Upper lobe of left lung (tissue), 6 donors: ENCODE measurements at regions not wholly inside any gene's neighbourhood (a gene's known extent, or its start where the extent isn't known, plus 50 kb on each side); places are given as distances from the start of the nearest gene placed in this dataset.

ENCODE experiments used
- ATAC-seq, 2 donors: fragments of 200-7000 bp; cut with Tn5 transposase; one replicate each; pipeline ENCODE4 v1.9.1; 2022; ENCODE audit warnings: mild to moderate bottlenecking in 2 of 2, moderate library complexity in 2 of 2; ENCODE audit not compliant: low FRiP score in 2 of 2
- DNase-seq, 2 donors: peaks; one replicate each; pipeline ENCODE4 v3.0.0-alpha.2; 2019 to 2020
- H3K27ac ChIP-seq, 4 donors: fragments of 200-600 bp; sonication (generic); one replicate each; pipeline ENCODE4 v1.5.1; 2016 to 2019
- H3K27me3 ChIP-seq, 4 donors: fragments of 200-600 bp; sonication (generic); one replicate each; pipeline ENCODE4 v1.5.1; 2017 to 2019
- H3K36me3 ChIP-seq, 4 donors: fragments of 200-600 bp; sonication (generic); one replicate each; pipeline ENCODE4 v1.5.1; 2016 to 2019
- H3K4me1 ChIP-seq, 4 donors: fragments of 200-600 bp; sonication (generic); one replicate each; pipeline ENCODE4 v1.5.1; 2018 to 2019
- H3K4me3 ChIP-seq, 4 donors: fragments of 200-600 bp; sonication (generic); one replicate each; pipeline ENCODE4 v1.5.1; 2017 to 2019; ENCODE audit warnings: mild to moderate bottlenecking in 2 of 4, moderate library complexity in 1 of 4
- H3K9me3 ChIP-seq, 4 donors: fragments of 200-600 bp; sonication (generic); one replicate each; pipeline ENCODE4 v1.5.1; 2018 to 2019
- CTCF ChIP-seq, 6 experiments: fragments of 450-650 bp in 4 of 6; fragments of 200-600 bp in 2 of 6; sonication (generic) in 2 of 6; IDR thresholded peaks; one replicate each; pipeline ENCODE4 v1.5.1; 2016 to 2019; ENCODE audit warnings: antibody characterized with exemption in 6 of 6
- EP300 ChIP-seq, 4 donors: sonication (generic); formaldehyde crosslinking; IDR thresholded peaks; one replicate each; pipeline ENCODE4 v1.5.1; 2017; ENCODE audit warnings: antibody characterized with exemption in 4 of 4, control low read depth in 2 of 4
- POLR2A ChIP-seq, 4 donors: fragments of 450-650 bp; IDR thresholded peaks; one replicate each; pipeline ENCODE4 v1.5.1; 2016 to 2017; ENCODE audit warnings: antibody characterized with exemption in 4 of 4, mild to moderate bottlenecking in 2 of 4
- POLR2AphosphoS5 ChIP-seq, 2 donors: sonication (generic); formaldehyde crosslinking; IDR thresholded peaks; one replicate each; pipeline ENCODE4 v1.5.1; 2017; ENCODE audit warnings: antibody characterized with exemption in 2 of 2
- WGBS, 2 donors: methylation state at CpG; one replicate each; pipeline ENCODE4 v1.1.5; 2017 to 2018; 5-methylcytosine and 5-hydroxymethylcytosine counted together
- donor health status: DM: no; HTN: no; CAD: no; lungs with moderate emphysema.
- donor health status: DM: no; HTN: yes; CAD: no; lungs with severe emphysema.

- H3K27me3 ChIP-seq, result no peaks in the 10 kb centered on the region
- WGBS, 2 donors, result 91 to 94% methylated on average over 2 of the region's 2 CpGs
- no peak for TF ChIP-seq CTCF (IDR thresholded peaks at IDR 0.05)
- no peak for TF ChIP-seq POLR2AphosphoS5 (IDR thresholded peaks at IDR 0.05)
- ATAC-seq (no peak), DNase-seq (no peak)
- peaks cover 0 to 13% (median 3%) of the 10 kb centered on the region in 4 donors for H3K9me3 ChIP-seq
- no peaks in the 10 kb centered on the region for H3K4me1 ChIP-seq
- no peaks in the 10 kb centered on the region for H3K36me3 ChIP-seq
- no peak overlapping the region for H3K27ac ChIP-seq
- no peak overlapping the region for H3K4me3 ChIP-seq
These were observed 1332.3 kb downstream of the CDH11 start for GRCh38 chr16:63789603-63790002.

- Histone ChIP-seq H3K36me3 (no peaks in the 10 kb centered on the region), H3K27me3 (no peaks in the 10 kb centered on the region), H3K4me3 (no peak overlapping the region), H3K27ac (no peak overlapping the region), H3K4me1 (no peaks in the 10 kb centered on the region), H3K9me3 (peaks cover 0 to 13% (median 3%) of the 10 kb centered on the region in 4 donors)
- ATAC-seq (no peak), DNase-seq (no peak)
- TF ChIP-seq POLR2AphosphoS5 (IDR thresholded peaks at IDR 0.05), result no peak
- TF ChIP-seq EP300 (IDR thresholded peaks at IDR 0.05), result no peak
- no peak for TF ChIP-seq CTCF (IDR thresholded peaks at IDR 0.05)
- TF ChIP-seq POLR2A (IDR thresholded peaks at IDR 0.05), result no peak
- 87 to 91% methylated on average over 1 of the region's 1 CpG for WGBS, 2 donors
These were observed 1334.8 kb downstream of the CDH11 start for GRCh38 chr16:63787014-63787413.

- TF ChIP-seq POLR2A (IDR thresholded peaks at IDR 0.05) (no peak), EP300 (IDR thresholded peaks at IDR 0.05) (no peak), CTCF (IDR thresholded peaks at IDR 0.05) (no peak), POLR2AphosphoS5 (IDR thresholded peaks at IDR 0.05) (no peak)
- ATAC-seq, result no peak
- WGBS, 2 donors, result 81% methylated on average over 2 of the region's 2 CpGs
These were observed 1336.7 kb downstream of the CDH11 start for GRCh38 chr16:63785170-63785569.

GRCh38 chr16:63776437-63776836 is 1345.4 kb downstream of the CDH11 start:
- no peak for ATAC-seq
- TF ChIP-seq POLR2A (IDR thresholded peaks at IDR 0.05) (no peak), CTCF (IDR thresholded peaks at IDR 0.05) (no peak), POLR2AphosphoS5 (IDR thresholded peaks at IDR 0.05) (no peak), EP300 (IDR thresholded peaks at IDR 0.05) (no peak)
- DNase-seq, result no peak

More at GRCh38 chr16:63785170-63785569, 1336.7 kb downstream of the CDH11 start:
- no peak for DNase-seq
- Histone ChIP-seq H3K9me3 (peaks cover 0 to 13% (median 3%) of the 10 kb centered on the region in 4 donors), H3K4me3 (no peak overlapping the region), H3K36me3 (no peaks in the 10 kb centered on the region), H3K27ac (no peak overlapping the region), H3K27me3 (no peaks in the 10 kb centered on the region), H3K4me1 (no peaks in the 10 kb centered on the region)

GRCh38 chr16:63776034-63776433 is 1345.8 kb downstream of the CDH11 start:
- DNase-seq (no peak), ATAC-seq (no peak)
- Histone ChIP-seq H3K9me3 (no peaks in the 10 kb centered on the region), H3K27ac (no peak overlapping the region), H3K27me3 (no peaks in the 10 kb centered on the region), H3K36me3 (no peaks in the 10 kb centered on the region), H3K4me3 (no peak overlapping the region), H3K4me1 (no peaks in the 10 kb centered on the region)
- TF ChIP-seq CTCF (IDR thresholded peaks at IDR 0.05) (no peak), POLR2AphosphoS5 (IDR thresholded peaks at IDR 0.05) (no peak), POLR2A (IDR thresholded peaks at IDR 0.05) (no peak), EP300 (IDR thresholded peaks at IDR 0.05) (no peak)

More at GRCh38 chr16:63776437-63776836, 1345.4 kb downstream of the CDH11 start:
- Histone ChIP-seq H3K4me1 (no peaks in the 10 kb centered on the region), H3K27ac (no peak overlapping the region), H3K36me3 (no peaks in the 10 kb centered on the region), H3K4me3 (no peak overlapping the region), H3K9me3 (no peaks in the 10 kb centered on the region), H3K27me3 (no peaks in the 10 kb centered on the region)
